GM19025 (cell line): ENCODE measurements at regions not wholly inside any gene's neighbourhood (a gene's known extent, or its start where the extent isn't known, plus 50 kb on each side); places are given as distances from the start of the nearest gene placed in this dataset.
A peak's percentile ranks its signal among the peaks of the same experiment; 100 is the strongest.

Source experiments
- ATAC-seq: cut with Tn5 transposase; IDR thresholded peaks from one replicate; pipeline ENCODE4 v1.9.1; 2021; ENCODE audit warnings: mild to moderate bottlenecking, low read depth, moderate library complexity; ENCODE audit not compliant: unreplicated experiment

DNA sequence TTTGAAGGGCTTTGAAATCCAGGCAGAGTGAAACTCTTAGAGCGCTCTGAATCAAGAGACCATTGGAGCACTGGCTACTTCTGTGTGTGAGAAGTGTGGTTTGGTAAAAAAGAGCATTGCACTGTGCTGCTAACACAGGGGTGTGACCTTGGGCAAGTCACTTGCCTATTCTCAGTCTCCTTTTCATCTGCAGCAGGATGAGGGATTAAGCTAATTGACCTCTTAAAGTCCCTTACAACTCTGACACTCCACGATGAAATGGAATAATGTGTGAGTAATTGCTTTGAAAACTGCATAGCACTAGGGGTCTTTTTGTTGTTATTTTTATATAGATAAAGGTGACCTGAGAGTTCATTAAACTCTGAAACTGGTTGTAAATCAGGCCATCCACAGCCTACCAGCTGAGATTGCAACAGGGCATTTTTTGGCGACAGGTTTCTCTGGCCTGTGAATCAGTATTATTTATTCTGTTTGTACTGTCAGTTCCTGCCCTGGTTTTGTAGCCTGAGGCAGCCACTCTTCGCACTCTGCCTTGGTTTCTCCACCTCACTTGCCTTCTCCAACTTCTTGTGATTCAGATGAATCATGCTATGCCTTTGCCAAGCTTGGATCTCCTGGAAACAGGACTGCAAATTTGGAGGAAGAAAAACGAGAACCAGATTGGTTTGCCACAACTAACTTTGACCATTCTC lies 159.9 kb upstream of the PARP11 start:
- ATAC-seq = no peak

DNA sequence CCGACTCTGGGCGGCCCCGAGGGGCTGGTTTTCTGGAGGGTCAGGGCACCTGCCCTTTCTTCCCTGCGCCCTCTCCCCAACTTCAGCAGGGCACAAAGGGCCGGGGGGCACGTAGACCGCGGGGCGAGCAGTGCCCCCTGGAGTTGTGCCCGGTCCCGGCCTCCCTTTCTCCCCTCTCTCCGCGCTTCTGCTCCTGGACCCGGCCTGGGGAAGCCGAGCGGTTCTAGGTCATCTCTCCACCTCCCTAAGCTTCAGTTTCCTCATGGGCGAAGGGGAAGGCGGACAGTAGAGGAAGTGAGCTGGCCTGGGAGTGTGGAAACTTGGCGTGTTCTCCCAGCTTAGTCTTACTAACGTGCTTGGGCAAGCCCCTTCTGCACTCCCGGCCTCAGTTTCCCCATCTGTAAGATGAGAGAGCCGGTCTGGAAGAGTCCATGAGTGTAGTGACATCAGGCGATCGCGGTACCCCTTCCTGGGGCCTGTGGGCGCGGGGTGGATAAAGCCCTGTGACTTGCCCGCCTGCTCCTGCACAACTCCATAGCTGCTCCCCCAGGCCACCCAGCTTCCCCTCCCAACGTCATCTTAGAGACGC lies 158.6 kb upstream of the PARP11 start:
- ATAC-seq = no peak

DNA sequence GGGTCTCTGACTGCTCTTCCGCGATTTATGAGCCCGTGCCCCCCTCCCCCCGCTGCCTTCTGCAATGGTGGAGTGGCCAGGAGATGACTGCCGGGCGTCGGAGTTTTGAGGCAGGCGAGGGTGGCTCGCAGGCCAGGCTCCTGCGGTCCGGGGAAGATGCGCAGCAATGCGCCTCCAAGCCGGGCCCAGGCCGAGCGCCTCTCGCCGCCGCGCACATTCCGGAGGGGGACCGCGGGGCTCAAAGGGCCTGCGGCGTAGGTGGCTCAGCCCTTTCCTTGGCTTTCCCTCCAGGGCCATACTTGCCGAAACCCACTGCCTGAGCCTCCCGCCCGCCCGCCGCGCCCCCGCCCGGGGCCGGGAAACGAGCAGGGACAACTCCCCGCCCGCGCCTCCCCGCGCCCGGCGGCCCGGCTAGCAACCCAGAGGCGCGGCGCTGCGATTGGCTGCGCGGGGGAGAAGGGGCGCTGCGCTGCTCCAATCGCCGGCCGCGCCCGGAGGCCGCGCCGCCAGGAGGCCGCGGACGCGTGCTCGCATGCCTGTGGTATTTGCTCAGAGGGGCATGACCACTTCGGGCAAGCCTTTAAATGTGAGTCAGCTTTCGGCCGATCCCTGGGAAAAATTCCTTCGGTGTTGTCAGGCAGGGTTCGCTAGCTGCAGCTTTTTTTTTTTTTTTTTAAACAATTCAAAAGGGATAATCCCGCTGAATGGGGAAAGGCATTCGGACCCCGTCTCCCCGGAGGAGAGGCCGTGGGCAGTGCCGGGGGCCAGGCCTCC lies 157.9 kb upstream of the PARP11 start:
- ATAC-seq = peak; percentile 81

DNA sequence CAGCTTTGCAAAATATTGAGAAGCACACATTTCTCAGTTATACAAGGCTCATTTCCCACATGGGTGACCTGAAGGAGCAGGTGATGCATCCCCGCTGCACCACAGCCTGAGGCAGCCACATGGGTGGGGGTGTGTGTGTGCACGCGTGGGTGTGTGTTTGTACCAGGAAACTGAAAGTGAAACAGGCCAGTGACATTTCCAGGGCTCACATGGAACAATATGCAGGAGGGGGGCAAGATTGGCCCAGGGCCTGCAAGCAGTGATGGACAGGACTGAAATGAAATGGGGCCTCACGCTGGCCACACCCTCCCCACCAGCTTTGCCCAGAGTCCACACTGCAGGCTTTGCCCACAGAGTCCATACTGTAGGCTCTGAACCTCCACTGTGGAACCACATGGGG lies 154.2 kb upstream of the PARP11 start:
- ATAC-seq = no peak

DNA sequence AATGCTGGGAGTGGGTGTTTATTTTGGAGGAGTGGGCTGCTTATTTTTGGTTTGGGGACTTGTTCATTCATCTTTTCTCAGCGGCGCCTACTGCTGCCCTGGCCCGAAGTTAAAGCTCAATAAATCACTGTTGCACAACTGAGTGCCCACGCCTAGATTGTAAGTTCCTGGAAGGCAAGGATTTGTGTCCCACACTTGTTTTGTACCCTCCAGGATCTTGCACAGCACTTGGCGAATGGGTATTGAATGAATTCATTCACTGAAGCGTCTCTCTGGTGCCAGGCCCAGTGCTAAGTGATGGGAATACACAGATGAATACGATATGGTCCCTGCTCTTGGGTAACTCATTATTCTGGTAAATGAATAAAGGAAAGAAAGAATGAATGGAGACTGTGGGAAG lies 153.3 kb upstream of the PARP11 start:
- ATAC-seq = no peak

DNA sequence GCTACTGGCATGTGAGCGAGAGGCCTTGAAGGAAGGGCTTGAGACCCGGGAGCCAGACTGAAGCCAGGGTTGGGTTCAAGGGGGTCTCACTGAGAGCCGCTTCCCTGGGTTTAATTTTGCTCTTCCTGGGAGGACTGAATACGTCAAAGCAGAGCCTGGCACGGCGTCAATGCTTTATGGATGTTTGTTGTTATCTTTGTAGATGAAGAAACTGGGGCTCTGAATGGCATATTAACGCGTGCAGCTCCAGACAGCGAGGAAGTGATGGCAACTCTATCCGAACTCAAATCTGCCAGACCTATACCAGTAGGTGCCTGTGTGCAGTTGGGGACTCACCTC lies 152.8 kb upstream of the PARP11 start:
- no peak for ATAC-seq

DNA sequence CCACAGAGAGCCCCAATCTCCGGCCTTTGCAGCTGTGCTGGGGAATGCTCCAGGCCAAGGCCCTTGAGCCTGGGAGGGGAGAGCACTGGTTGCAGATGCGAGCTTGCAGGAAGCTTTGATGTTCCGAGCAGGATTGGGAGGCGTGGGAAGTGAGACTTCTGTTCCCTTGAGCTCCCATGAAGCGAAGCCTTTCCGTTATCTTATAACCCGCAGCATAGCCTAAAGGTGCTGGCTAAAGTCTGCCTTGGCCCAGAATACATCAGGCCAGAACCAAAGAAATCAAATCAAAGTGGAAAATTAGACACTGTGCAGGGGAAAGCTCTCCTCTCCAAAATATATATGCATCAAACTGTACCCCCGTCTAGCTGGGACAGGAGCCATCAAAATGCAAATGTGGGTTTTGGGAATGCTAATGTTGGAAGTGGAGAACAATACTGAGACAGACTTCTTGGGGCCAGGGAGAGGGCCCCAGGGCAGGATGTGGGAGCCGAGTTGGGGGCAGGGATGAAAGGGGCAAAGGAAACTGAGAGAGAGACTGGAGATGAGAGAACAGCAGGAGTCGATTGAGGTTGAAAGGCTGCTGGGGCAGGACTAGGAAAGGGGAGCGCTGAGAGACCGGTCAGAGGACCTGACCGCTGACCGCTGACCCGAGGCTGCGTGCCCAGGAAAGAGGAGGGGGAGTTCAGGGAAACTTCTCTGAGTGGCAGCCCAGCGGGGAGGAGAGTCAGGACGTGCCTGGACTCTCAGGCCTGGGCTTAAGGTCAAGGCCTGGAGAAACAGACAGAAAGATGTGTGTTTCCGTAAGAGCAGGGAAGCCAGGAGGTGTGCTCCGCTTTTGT lies 152.2 kb upstream of the PARP11 start:
- ATAC-seq = no peak

DNA sequence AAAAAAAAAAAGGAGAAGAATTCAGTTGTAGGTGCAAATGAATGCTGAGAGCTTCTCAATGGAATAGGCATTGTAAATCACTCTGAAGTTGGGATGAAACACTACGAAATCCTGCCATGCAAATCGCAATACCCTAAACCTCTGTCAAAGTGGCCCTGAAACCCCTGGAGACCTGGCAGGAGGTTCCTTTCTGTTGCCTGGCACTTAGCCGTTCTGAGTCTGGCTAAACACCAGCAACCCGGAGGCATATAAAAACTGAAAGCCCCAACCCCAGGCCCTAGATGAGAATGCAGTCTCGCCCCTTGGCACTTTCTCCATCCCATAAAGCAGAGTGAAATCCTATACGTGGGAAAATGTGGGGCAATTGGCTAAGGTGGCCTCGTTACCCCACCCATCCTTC lies 151.5 kb upstream of the PARP11 start:
- no peak for ATAC-seq

DNA sequence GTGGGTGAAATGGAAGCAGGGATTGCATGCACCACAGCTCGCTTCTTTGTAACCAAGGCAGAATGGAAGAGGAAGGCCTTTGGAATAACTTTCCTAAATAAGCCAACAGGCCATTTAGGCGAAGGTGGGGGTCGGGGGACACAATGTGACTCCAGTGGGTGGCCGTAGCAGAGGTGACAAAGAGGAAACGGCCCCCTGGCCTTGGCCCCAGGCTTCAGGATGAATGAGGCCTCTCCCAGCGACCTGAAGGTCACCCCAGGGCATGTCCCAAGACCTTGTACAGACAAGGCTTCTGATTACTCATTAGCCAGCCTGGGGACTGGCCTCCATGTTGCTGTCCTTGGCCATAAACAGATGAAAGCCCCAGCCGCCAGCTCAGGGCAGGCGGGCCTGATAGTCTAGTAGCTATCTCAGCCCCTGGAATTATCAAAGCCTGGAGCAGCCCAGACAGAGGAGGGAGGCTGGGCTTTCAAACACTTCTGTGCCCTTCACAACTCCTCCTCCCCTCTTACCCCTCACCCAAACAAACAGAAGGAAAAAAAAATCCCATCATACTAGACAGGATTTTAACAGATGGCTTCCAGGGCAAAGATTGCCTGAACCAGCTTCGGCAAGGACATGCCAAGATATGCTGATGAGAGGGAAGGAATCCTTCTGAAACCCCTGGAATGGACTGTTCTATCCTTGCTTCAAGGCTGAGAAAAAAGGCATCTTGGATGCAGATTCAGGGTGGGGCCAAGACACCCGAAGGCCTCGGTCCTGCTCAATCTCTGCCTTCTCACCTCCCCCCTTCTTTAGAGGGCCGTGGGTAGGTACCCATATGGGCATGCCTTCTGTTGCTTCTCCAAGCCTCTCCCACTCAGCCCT lies 142.3 kb upstream of the PARP11 start:
- no peak for ATAC-seq

DNA sequence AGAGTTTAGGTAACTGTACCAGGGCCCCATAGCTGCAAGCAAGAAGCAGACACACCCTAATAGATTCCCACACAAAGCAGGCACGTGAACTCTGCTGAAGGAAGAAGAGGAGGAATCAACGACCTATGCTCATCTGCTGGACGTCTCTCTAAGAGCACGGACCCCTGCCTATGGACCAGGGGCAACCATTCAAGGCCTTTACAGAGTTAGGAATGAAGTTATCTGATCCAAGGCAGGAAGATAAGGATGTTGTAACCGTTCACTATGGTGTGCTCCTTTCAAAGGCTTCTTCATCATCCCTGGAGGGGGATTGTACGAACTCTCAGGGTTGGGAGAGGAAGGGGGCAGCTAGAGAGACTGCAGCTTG lies 141.6 kb upstream of the PARP11 start:
- no peak for ATAC-seq

DNA sequence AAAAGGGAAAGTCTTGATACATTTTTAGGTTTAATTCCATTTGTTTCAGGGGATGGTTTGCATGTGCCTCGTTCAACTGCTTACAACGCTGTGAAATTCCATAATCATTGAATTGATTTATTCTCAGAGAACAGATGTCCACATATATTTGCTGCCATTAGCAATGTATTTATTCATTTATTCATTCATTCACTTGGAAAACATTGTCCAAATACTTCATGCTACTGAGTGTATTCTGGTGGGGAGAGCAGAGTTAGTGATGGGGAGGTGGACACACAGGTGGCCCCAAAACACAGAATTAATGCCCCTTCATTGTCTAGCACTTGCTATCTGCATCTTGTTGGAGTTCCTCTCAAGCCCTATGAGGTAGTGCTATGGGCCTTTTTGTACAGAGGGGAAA lies 141.2 kb upstream of the PARP11 start:
- ATAC-seq = no peak

DNA sequence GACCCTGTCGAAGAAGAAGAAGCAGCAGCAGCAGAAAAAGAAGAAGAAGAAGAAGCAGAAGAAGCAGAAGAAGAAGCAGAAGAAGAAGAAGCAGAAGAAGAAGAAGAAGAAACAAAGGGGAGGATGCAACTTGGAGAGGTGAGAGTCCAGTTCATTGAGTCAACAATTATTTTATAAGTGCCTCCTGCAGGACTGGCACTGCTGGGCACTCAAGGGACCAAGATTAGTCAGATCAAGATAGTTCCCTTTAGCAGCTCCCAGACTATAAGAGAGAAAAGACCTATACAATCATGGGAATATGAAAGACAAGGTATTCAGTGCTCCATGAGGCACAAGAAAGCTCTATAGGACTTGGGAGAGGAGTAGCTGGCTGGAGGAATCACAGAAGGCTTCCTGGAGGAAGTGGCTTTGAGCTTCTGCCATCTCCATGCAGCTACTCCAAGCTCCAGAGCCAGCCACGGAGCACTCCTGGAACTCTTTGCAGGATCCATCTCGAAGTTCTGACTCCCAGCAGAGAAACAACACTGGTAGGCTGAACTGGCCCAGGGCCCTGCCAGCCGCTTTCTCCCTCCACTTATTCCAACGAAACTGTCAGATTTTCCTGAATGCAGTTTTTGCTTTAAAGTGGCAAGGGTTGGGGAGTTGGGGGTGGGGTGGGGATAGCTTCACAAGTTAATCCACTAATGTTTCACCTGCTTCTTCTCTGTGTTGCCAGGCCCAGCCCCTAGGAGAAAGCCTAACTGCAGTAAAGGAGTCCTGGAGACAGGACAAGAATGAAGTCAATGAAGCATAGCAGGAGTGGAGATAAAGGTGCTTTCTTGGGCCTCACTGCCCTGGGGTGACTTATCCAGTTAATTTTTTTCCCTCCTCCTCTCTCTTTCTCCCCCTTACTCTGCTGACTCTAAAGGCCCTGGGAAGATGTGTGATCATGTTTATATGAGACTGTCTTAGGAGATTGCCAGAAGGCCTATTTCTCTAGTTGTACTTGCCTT lies 140.1 kb upstream of the PARP11 start:
- ATAC-seq = no peak

DNA sequence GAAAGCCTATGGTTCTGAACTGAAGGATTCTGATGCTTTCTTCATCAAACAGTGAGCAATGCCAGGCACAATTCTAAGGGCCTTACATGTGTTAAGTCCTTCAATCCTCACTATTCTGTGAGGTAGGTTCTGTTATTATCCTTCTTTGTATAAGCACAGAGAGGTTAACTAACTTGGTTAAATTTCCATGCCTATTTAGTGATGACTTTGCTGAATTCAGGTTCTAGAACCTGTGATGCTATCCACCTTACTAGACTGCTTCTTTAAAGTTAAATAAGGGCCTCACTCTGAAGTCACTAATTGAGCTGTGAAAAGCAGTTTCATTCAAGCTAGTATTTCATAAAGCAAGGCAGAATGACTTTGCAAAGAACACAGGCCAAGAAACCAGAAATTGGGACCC lies 138.9 kb upstream of the PARP11 start:
- no peak for ATAC-seq

DNA sequence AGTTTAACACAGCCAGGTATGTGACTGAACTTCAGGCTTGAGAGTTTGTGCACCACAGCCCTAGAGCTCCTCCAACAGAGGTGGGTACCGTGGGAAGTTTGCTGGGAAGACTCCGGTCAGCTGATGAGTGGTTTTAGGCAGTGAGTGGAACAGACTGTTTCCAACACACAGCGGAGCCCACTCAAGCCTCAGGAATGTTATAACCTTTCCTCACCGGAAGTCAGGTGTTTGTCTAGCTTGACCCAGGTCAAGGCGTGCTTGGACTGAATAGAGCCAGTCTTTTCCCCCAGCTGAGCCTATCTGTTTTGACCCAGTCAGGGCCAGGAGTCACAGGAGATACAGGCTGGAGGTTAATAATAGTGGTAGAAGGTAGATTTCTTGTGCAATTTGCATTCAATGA lies 138.4 kb upstream of the PARP11 start:
- no peak for ATAC-seq

DNA sequence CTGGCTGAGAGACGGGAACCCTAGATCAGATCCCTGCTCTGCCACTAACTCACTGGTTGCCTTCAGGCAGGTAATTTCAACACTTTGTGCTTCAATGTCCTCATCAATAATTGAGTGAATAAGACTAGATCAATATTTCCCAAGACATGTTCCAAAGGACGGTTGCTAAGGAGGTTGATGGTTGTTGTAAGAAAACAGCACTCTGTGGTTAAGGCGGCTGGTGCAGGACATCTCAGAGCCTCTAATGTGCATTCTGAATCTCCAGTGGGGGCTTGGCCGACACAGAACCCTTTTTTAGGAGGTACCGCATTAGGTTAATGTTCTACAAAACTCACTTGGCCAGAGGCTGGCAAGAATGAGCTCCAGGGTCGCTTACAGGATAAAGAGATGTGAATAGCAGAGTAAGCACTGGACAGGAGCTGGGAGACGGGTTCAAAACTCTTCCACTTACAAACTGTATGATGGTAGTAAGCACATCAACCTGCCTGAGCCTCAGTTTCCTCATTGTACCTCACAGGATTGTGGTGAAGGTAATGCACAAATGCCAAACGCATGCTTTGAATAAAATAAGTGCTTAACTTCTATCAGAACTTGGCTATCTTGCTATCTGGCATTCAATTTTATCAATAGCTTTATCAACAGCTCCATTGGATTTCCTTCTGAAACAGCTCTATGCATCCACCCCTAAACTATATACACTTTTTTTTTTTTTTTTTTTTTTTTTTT lies 136.9 kb upstream of the PARP11 start:
- no peak for ATAC-seq

DNA sequence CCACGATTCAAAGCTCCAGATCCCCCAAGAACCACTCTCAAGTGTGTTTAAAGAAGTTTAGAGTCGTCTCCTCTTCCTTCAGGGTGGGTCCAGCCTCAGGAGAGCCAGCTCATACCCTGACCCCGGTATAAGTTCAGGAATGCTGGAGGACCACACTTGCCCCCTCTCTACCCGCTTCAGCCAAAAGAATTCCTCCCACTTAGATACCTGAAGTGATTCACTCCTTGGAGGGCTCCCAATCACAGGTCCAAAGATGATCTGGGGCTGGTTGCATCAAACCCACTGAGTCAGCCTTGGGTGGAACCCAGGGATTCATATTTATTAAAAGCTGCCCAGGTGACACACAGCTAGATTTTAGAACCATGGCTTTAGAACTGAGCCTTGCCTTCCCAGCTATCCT lies 133.5 kb upstream of the PARP11 start:
- ATAC-seq = no peak

DNA sequence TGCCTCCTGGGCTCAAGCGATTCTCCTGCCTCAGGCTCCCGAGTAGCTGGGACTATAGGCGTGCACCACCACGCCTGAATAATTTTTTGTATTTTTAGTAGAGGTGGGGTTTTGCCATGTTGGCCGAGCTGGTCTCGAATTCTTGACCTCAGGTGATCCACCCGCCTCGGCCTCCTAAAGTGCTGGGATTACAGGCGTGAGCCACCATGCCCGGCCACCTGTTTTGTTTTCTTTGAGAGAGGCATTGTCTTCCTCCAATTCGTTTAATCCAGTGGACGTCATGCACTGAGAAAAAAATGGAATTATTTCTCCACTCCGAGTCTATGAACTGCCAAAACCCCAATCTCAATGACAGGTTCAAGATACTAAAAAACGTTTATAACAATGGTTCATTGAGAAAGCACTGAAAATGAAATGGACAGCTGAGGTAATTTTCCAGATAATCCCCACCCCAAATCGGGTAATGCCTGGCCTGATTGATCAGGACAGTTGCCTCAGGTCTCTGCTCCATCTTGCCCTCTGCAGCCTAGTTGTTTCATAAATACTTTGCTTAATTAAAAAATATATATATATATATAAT lies 132.7 kb upstream of the PARP11 start:
- ATAC-seq = no peak

DNA sequence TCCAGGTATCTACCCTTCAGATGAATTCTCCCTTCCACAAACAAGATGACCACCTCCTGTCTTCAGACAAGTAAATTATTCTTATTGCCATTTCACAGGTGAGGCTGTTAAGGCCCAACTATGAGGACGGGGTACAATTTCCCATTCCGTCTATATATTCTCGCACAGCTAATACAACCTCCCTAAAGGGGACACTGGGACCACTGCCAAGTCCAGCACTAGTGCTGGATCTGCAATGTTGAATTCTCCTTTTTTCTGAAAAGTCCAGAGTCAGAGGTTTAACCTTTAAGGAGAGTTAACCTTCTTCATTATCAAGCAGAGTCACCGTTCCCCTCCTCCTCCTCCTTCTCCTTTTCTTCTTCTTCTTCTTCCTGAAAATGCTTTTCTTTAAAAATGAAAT lies 130.4 kb upstream of the PARP11 start:
- no peak for ATAC-seq
